ENCODE measurements at regions not wholly inside any gene's neighbourhood (a gene's known extent, or its start where the extent isn't known, plus 50 kb on each side); places are given as distances from the start of the nearest gene placed in this dataset.
"Not testable (repeated sequence)": the region's sequence is repeated elsewhere in the genome, so short reads cannot be mapped to it uniquely, and the experiment has no call there.

GRCh38 chr5:56732121-56732520 lies 83.2 kb upstream of the MAP3K1 start:
- in situ Hi-C loops (cut with MboI; ENCODE audit: low sequenced_read_pairs, unreplicated experiment) = no loop called here
- no peak for TF ChIP-seq CTCF (IDR thresholded peaks at IDR 0.05; ENCODE audit: borderline replicate concordance, control extremely low read depth, extremely low read depth, insufficient read depth, missing control alignments)
- DNase-seq (ENCODE audit: low spot score) = no peak

- DNase-seq (ENCODE audit: low spot score); in situ Hi-C loops (cut with MboI; ENCODE audit: low sequenced_read_pairs, unreplicated experiment): not testable (repeated sequence)
Measured at GRCh38 chr5:56731473-56731872, 83.9 kb upstream of the MAP3K1 start.

DNA sequence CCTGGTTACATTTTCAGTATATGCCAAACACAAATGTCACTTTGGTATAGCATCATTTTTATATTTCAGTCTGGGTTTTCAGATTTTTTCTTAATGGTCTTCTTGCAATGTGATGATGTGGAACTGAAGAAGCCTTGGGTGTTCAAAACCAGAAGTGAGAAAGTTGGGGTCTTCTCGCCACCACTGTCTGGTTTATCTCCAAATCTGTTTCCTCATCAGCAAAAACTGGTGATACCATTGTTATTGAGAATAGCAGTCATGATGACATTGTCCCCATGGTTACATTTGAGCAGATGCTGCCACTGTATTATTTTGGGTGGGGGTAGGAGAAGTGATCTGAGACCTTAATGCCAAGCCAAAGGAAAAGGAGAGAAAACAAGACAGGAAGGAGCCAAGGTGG lies 85.9 kb upstream of the MAP3K1 start:
- no peak for TF ChIP-seq CTCF (IDR thresholded peaks at IDR 0.05; ENCODE audit: borderline replicate concordance, control extremely low read depth, extremely low read depth, insufficient read depth, missing control alignments)
- DNase-seq (ENCODE audit: low spot score) = no peak
- in situ Hi-C loops (cut with MboI; ENCODE audit: low sequenced_read_pairs, unreplicated experiment) = no loop called here

DNA sequence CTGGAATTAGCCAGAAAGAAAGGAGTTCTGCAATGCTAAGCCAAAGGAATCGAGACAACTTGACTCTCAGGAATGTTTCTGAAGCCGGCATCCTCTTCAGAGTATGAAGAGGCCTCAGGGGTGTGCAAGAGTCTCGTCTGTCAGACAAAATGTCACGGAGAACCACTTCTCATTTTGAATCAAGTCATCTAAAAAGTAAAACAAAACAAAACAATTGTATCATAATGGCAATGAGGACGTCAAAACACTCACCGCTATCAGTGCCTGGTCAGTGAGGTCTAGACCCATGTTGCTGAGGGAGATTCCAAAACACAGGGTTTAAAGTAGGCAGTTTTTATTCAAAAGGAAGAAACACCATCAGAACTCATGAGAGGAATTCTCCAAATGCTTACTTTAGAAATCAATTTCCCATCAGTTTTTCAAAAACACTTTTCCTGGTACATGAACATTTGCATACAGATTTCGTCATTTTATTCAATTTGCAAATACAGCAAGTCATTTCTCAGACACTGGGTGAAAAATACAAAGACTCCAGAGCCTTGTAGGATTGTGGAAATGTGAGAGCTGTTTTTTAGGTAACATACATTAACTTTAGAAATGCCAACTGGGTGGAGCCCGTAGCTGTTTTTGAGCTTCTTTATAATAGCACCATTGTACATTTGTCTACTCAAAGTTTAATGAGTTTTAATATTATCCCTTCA lies 89.5 kb upstream of the MAP3K1 start:
- no peak for TF ChIP-seq CTCF (IDR thresholded peaks at IDR 0.05; ENCODE audit: borderline replicate concordance, control extremely low read depth, extremely low read depth, insufficient read depth, missing control alignments)
- in situ Hi-C loops (cut with MboI; ENCODE audit: low sequenced_read_pairs, unreplicated experiment) = no loop called here
- no peak for DNase-seq (ENCODE audit: low spot score)

DNA sequence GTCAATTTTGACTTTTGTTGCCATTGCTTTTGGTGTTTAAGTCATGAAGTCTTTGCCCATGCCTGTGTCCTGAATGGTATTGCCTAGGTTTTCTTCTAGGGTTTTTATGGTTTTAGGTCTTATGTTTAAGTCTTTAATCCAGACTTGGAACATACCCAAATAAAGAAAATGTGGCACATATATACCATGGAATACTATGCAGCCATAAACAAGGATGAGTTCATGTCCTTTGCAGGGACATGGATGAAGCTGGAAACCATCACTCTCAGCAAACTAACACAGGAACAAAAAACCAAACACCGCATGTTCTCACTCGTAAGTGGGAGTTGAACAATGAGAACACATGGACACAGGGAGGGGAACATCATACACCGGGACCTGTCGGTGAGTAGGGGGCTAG lies 90.5 kb upstream of the MAP3K1 start:
- DNase-seq (ENCODE audit: low spot score); in situ Hi-C loops (cut with MboI; ENCODE audit: low sequenced_read_pairs, unreplicated experiment): not testable (repeated sequence)

DNA sequence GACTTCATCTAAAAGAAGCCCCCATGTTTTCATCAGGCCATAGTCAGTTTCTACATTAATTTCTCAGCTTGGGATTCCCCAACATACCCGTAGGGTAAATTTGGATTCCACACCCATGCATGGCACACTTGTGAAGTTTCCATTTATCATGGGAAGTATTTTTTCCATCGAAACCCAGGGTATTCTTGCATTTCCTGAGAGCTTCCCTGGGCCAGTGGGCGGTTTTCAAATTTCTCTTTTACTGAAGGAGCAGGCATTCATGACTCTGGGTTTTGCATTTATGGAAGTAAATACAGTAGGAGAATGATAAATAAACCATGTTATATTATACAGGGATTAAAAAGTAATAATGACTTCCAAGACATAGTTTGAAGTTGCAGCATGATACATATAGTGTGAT lies 93.0 kb upstream of the MAP3K1 start:
- in situ Hi-C loops (cut with MboI; ENCODE audit: low sequenced_read_pairs, unreplicated experiment) = no loop called here
- no peak for DNase-seq (ENCODE audit: low spot score)
- no peak for TF ChIP-seq CTCF (IDR thresholded peaks at IDR 0.05; ENCODE audit: borderline replicate concordance, control extremely low read depth, extremely low read depth, insufficient read depth, missing control alignments)

GRCh38 chr5:56717253-56717987 lies 97.9 kb upstream of the MAP3K1 start:
- no peak for TF ChIP-seq CTCF (IDR thresholded peaks at IDR 0.05; ENCODE audit: borderline replicate concordance, control extremely low read depth, extremely low read depth, insufficient read depth, missing control alignments)
- no peak for DNase-seq (ENCODE audit: low spot score)
- in situ Hi-C loops (cut with MboI; ENCODE audit: low sequenced_read_pairs, unreplicated experiment) = no loop called here

All from GM13976 (cell line).